ENCODE measurements at regions not wholly inside any gene's neighbourhood (a gene's known extent, or its start where the extent isn't known, plus 50 kb on each side); places are given as distances from the start of the nearest gene placed in this dataset.

DNA sequence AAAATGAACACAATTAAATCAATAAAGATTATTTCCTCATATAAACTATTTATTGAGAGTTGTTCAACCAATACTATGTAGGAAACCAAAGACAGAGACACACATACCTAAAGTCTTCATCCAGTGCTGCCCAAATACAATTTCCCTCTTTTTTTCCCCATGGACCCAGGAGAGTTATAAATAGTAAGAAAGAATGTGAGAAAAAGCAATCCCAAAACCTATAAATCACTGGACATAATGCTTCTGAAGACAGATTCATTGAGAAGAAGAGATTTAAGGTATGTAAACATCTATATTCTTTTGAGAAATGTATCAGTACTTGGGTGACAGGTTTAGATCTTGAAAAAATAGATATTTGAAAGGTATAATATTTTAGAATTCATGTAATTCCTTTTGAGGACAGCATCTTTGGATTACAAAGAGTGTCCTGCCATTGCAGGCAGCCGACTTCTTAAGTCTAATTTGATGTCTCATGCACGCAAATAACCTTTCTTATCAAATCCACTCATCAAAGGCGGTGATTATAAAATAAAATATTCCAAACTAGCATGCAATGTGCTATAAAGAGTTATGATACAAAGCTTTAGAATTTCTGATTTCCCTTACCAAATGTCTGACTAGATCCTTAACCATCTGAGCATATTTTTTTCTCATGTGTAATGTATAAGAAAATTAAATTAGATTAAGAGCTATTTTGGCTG is 739.4 kb downstream of the LIG4 start:
- TF ChIP-seq, protein P1, sequence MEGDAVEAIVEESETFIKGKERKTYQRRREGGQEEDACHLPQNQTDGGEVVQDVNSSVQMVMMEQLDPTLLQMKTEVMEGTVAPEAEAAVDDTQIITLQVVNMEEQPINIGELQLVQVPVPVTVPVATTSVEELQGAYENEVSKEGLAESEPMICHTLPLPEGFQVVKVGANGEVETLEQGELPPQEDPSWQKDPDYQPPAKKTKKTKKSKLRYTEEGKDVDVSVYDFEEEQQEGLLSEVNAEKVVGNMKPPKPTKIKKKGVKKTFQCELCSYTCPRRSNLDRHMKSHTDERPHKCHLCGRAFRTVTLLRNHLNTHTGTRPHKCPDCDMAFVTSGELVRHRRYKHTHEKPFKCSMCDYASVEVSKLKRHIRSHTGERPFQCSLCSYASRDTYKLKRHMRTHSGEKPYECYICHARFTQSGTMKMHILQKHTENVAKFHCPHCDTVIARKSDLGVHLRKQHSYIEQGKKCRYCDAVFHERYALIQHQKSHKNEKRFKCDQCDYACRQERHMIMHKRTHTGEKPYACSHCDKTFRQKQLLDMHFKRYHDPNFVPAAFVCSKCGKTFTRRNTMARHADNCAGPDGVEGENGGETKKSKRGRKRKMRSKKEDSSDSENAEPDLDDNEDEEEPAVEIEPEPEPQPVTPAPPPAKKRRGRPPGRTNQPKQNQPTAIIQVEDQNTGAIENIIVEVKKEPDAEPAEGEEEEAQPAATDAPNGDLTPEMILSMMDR (conservative IDR thresholded peaks at IDR 0.05): no peak
- no peak for TF ChIP-seq EZH2 (IDR thresholded peaks at IDR 0.05; ENCODE audit: low read depth)
